ENCODE measurements at regions not wholly inside any gene's neighbourhood (a gene's known extent, or its start where the extent isn't known, plus 50 kb on each side); places are given as distances from the start of the nearest gene placed in this dataset.

GRCh38 chr9:119707228-119707845 is 338.1 kb upstream of the BRINP1 start:
- Histone ChIP-seq H3K9me3 (no peaks in the 10 kb centered on the region), H3K27me3 (no peaks in the 10 kb centered on the region), H3K27ac (no peak overlapping the region), H3K4me3 (no peak overlapping the region), H3K36me3 (no peaks in the 10 kb centered on the region), H3K4me1 (no peaks in the 10 kb centered on the region)
- no peak for DNase-seq
- intact Hi-C loops (cut with DNase I; ENCODE audit: low total_unique reads) = no loop called here
- no peak for TF ChIP-seq POLR2A (IDR thresholded peaks at IDR 0.05)
- TF ChIP-seq, protein P1, sequence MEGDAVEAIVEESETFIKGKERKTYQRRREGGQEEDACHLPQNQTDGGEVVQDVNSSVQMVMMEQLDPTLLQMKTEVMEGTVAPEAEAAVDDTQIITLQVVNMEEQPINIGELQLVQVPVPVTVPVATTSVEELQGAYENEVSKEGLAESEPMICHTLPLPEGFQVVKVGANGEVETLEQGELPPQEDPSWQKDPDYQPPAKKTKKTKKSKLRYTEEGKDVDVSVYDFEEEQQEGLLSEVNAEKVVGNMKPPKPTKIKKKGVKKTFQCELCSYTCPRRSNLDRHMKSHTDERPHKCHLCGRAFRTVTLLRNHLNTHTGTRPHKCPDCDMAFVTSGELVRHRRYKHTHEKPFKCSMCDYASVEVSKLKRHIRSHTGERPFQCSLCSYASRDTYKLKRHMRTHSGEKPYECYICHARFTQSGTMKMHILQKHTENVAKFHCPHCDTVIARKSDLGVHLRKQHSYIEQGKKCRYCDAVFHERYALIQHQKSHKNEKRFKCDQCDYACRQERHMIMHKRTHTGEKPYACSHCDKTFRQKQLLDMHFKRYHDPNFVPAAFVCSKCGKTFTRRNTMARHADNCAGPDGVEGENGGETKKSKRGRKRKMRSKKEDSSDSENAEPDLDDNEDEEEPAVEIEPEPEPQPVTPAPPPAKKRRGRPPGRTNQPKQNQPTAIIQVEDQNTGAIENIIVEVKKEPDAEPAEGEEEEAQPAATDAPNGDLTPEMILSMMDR (IDR thresholded peaks at IDR 0.05) = no peak

GRCh38 chr9:119701651-119702050 is 332.4 kb upstream of the BRINP1 start:
- Histone ChIP-seq H3K36me3 (no peaks in the 10 kb centered on the region), H3K27me3 (no peaks in the 10 kb centered on the region), H3K27ac (no peak overlapping the region), H3K4me3 (no peak overlapping the region), H3K4me1 (no peaks in the 10 kb centered on the region), H3K9me3 (no peaks in the 10 kb centered on the region)
- intact Hi-C loops (cut with DNase I; ENCODE audit: low total_unique reads) = no loop called here
- DNase-seq = no peak
- TF ChIP-seq POLR2A (IDR thresholded peaks at IDR 0.05) = no peak
- TF ChIP-seq, protein P1 (IDR thresholded peaks at IDR 0.05) = no peak

- intact Hi-C loops (cut with DNase I; ENCODE audit: low total_unique reads) = no loop called here
- H3K36me3 ChIP-seq = no peaks in the 10 kb centered on the region
Observed at GRCh38 chr9:119698535-119698934, 329.3 kb upstream of the BRINP1 start.

DNA sequence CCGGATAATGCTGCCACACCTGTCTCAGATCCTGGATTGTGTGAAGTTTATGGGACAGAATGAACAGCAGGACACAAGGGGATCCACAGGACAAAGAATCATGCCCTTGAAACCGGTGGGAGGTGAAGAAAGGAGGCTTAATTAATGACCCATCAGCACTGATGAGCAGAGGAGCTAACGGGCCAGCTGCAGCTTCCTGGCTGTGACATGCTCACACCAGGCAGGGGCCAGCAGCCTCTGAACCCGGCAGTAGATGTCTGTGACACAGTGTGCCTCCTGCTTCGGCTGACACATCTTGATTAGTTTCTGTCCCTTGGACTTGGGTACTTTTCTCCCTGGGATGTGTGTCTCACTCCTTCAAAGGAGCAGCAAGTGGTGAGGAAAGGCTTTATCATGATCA is 328.8 kb upstream of the BRINP1 start:
- H3K27ac ChIP-seq = no peak overlapping the region
- no peak for TF ChIP-seq POLR2A (IDR thresholded peaks at IDR 0.05)
- TF ChIP-seq, protein P1 (IDR thresholded peaks at IDR 0.05) = no peak
- intact Hi-C loops (cut with DNase I; ENCODE audit: low total_unique reads) = no loop called here
- H3K36me3 ChIP-seq = no peaks in the 10 kb centered on the region
- no peak overlapping the region for H3K4me3 ChIP-seq
- no peak for DNase-seq
- no peaks in the 10 kb centered on the region for H3K4me1 ChIP-seq
- H3K9me3 ChIP-seq = no peaks in the 10 kb centered on the region
- H3K27me3 ChIP-seq = no peaks in the 10 kb centered on the region

More at GRCh38 chr9:119698535-119698934, 329.3 kb upstream of the BRINP1 start:
- DNase-seq = no peak
- Histone ChIP-seq H3K9me3 (no peaks in the 10 kb centered on the region), H3K27me3 (no peaks in the 10 kb centered on the region), H3K4me1 (no peaks in the 10 kb centered on the region), H3K4me3 (no peak overlapping the region), H3K27ac (no peak overlapping the region)
- TF ChIP-seq POLR2A (IDR thresholded peaks at IDR 0.05) = no peak
- TF ChIP-seq, protein P1 (IDR thresholded peaks at IDR 0.05) = no peak

- TF ChIP-seq, protein P1 (IDR thresholded peaks at IDR 0.05) = no peak
- no peak for TF ChIP-seq POLR2A (IDR thresholded peaks at IDR 0.05)
- no peak overlapping the region for H3K27ac ChIP-seq
- intact Hi-C loops (cut with DNase I; ENCODE audit: low total_unique reads) = no loop called here
- no peak for DNase-seq
- H3K4me3 ChIP-seq = no peak overlapping the region
- no peaks in the 10 kb centered on the region for H3K9me3 ChIP-seq
- H3K27me3 ChIP-seq = no peaks in the 10 kb centered on the region
- no peaks in the 10 kb centered on the region for H3K4me1 ChIP-seq
- H3K36me3 ChIP-seq = no peaks in the 10 kb centered on the region
Observed at GRCh38 chr9:119689879-119690278, 320.6 kb upstream of the BRINP1 start.

All from uterus (tissue), 3 donors.